Astrocyte (in vitro differentiated cells and primary cell): ENCODE measurements at regions not wholly inside any gene's neighbourhood (a gene's known extent, or its start where the extent isn't known, plus 50 kb on each side); places are given as distances from the start of the nearest gene placed in this dataset.

Experiments used
- DNase-seq: peaks from one replicate; pipeline ENCODE4 v3.0.0-alpha.2; 2010; ENCODE audit warnings: low read depth
- FAIRE-seq: peaks from 2 replicates; lab custom pipeline; 2011; peaks lifted over from hg19 to GRCh38; lab: Jason Lieb, UNC
- H2AFZ ChIP-seq: 2 replicates; pipeline ENCODE4 v1.6.0; 2012; ENCODE audit warnings: low read depth, low read length, inconsistent platforms
- H3K27ac ChIP-seq: 2 replicates; pipeline ENCODE4 v1.5.1; 2011; ENCODE audit warnings: low read depth, low read length, inconsistent platforms
- H3K27me3 ChIP-seq: 2 replicates; pipeline ENCODE4 v1.6.0; 2011; ENCODE audit warnings: low read length, inconsistent platforms; ENCODE audit not compliant: insufficient read depth
- H3K36me3 ChIP-seq: 2 replicates; pipeline ENCODE4 v1.5.1; 2011; ENCODE audit warnings: low read length, inconsistent platforms; ENCODE audit not compliant: insufficient read depth
- H3K4me1 ChIP-seq: 2 replicates; pipeline ENCODE4 v1.5.1; 2011; ENCODE audit warnings: low read length, inconsistent platforms; ENCODE audit not compliant: insufficient read depth
- H3K4me2 ChIP-seq: 2 replicates; pipeline ENCODE4 v1.6.0; 2012; ENCODE audit warnings: low read length, inconsistent platforms
- H3K4me3 ChIP-seq: 2 replicates; pipeline ENCODE4 v1.5.1; 2011; ENCODE audit warnings: low read depth, mild to moderate bottlenecking, low read length, inconsistent platforms; ENCODE audit not compliant: insufficient read depth
- H3K79me2 ChIP-seq: 2 replicates; pipeline ENCODE4 v1.6.0; 2012; ENCODE audit warnings: mild to moderate bottlenecking, low read length, inconsistent platforms; ENCODE audit not compliant: insufficient read depth
- H3K9ac ChIP-seq: 2 replicates; pipeline ENCODE4 v1.6.0; 2012; ENCODE audit warnings: mild to moderate bottlenecking, low read length, inconsistent platforms
- H3K9me3 ChIP-seq: 2 replicates; pipeline ENCODE4 v1.5.1; 2012; ENCODE audit warnings: low read depth, mild to moderate bottlenecking, low read length, inconsistent platforms; ENCODE audit not compliant: insufficient read depth
- H4K20me1 ChIP-seq: 2 replicates; pipeline ENCODE4 v1.6.0; 2012; ENCODE audit warnings: low read length, inconsistent platforms; ENCODE audit not compliant: insufficient read depth
- H3K27ac Mint-ChIP-seq: one replicate; pipeline ENCODE4 v1.8.0; 2021; ENCODE audit warnings: mild to moderate bottlenecking, mixed read lengths; ENCODE audit not compliant: unreplicated experiment
- H3K27me3 Mint-ChIP-seq: one replicate; pipeline ENCODE4 v1.8.0; 2021; ENCODE audit warnings: low read depth, mixed read lengths; ENCODE audit not compliant: unreplicated experiment
- H3K36me3 Mint-ChIP-seq: one replicate; pipeline ENCODE4 v1.8.0; 2021; ENCODE audit warnings: low read depth, mixed read lengths; ENCODE audit not compliant: unreplicated experiment
- H3K4me1 Mint-ChIP-seq: one replicate; pipeline ENCODE4 v1.8.0; 2021; ENCODE audit warnings: low read depth, mixed read lengths; ENCODE audit not compliant: unreplicated experiment
- H3K4me3 Mint-ChIP-seq: one replicate; pipeline ENCODE4 v1.8.0; 2021; ENCODE audit warnings: mild to moderate bottlenecking, moderate library complexity, mixed read lengths; ENCODE audit not compliant: unreplicated experiment
- H3K9me3 Mint-ChIP-seq: one replicate; pipeline ENCODE4 v1.8.0; 2021; ENCODE audit warnings: mild to moderate bottlenecking, mixed read lengths; ENCODE audit not compliant: unreplicated experiment
- CTCF ChIP-seq: IDR thresholded peaks from 2 replicates; pipeline ENCODE4 v1.5.1; 2011; ENCODE audit warnings: low read depth, mild to moderate bottlenecking, inconsistent platforms, low read length, moderate library complexity; ENCODE audit not compliant: insufficient read depth
- EZH2 ChIP-seq: IDR thresholded peaks from 2 replicates; pipeline ENCODE4 v1.6.1; 2012; ENCODE audit warnings: mild to moderate bottlenecking, low read length, inconsistent platforms; ENCODE audit not compliant: insufficient read depth

- Mint-ChIP-seq H3K36me3 (no peaks in the 10 kb centered on the region), H3K27me3 (peaks cover 33% of the 10 kb centered on the region), H3K4me1 (no peaks in the 10 kb centered on the region), H3K27ac (no peak overlapping the region), H3K4me3 (no peak overlapping the region), H3K9me3 (peaks cover 5% of the 10 kb centered on the region)
- no peak overlapping the region for H3K9ac ChIP-seq
- H3K4me1 ChIP-seq: no peaks in the 10 kb centered on the region
- no peak overlapping the region for H3K4me2 ChIP-seq
- no peak for DNase-seq
- no peaks in the 10 kb centered on the region for H3K27me3 ChIP-seq
- FAIRE-seq: no peak
- no peaks in the 10 kb centered on the region for H3K36me3 ChIP-seq
- H3K27ac ChIP-seq: no peak overlapping the region
- H4K20me1 ChIP-seq: no peaks in the 10 kb centered on the region
- H3K9me3 ChIP-seq: peaks cover 2% of the 10 kb centered on the region
- H3K4me3 ChIP-seq: no peak overlapping the region
- H3K79me2 ChIP-seq: no peaks in the 10 kb centered on the region
- H2AFZ ChIP-seq: no peak overlapping the region
- TF ChIP-seq CTCF (no peak), EZH2 (no peak)
Measured at GRCh38 chr20:59392736-59393135, 92.3 kb downstream of the EDN3 start.

- peaks cover 29% of the 10 kb centered on the region for H3K27me3 Mint-ChIP-seq
- no peaks in the 10 kb centered on the region for H3K4me1 ChIP-seq
- H3K27me3 ChIP-seq: no peaks in the 10 kb centered on the region
- no peak for DNase-seq
- no peak overlapping the region for H3K4me3 ChIP-seq
- no peak overlapping the region for H3K4me3 Mint-ChIP-seq
- no peak overlapping the region for H3K27ac ChIP-seq
- H3K9ac ChIP-seq: no peak overlapping the region
- TF ChIP-seq CTCF (no peak), EZH2 (no peak)
- H3K79me2 ChIP-seq: no peaks in the 10 kb centered on the region
- no peak overlapping the region for H3K4me2 ChIP-seq
- H3K9me3 Mint-ChIP-seq: peaks cover 5% of the 10 kb centered on the region
- H3K4me1 Mint-ChIP-seq: no peaks in the 10 kb centered on the region
- no peaks in the 10 kb centered on the region for H3K36me3 Mint-ChIP-seq
- H3K9me3 ChIP-seq: peaks cover 2% of the 10 kb centered on the region
- no peak for FAIRE-seq
- H3K27ac Mint-ChIP-seq: no peak overlapping the region
- no peaks in the 10 kb centered on the region for H3K36me3 ChIP-seq
- no peaks in the 10 kb centered on the region for H4K20me1 ChIP-seq
- no peak overlapping the region for H2AFZ ChIP-seq
Measured at GRCh38 chr20:59393142-59393541, 92.7 kb downstream of the EDN3 start.

GRCh38 chr20:59395729-59396128, 95.3 kb downstream of the EDN3 start:
- no peaks in the 10 kb centered on the region for H3K36me3 ChIP-seq
- FAIRE-seq (no peak), DNase-seq (no peak)
- no peaks in the 10 kb centered on the region for H3K9me3 ChIP-seq
- H3K4me1 ChIP-seq: no peaks in the 10 kb centered on the region
- Mint-ChIP-seq H3K36me3 (no peaks in the 10 kb centered on the region), H3K4me1 (no peaks in the 10 kb centered on the region), H3K4me3 (no peak overlapping the region), H3K27me3 (peaks cover 22% of the 10 kb centered on the region), H3K27ac (no peak overlapping the region), H3K9me3 (peaks cover 5% of the 10 kb centered on the region)
- no peak overlapping the region for H2AFZ ChIP-seq
- H3K27me3 ChIP-seq: peaks cover 13% of the 10 kb centered on the region
- no peak overlapping the region for H3K27ac ChIP-seq
- H3K9ac ChIP-seq: no peak overlapping the region
- H4K20me1 ChIP-seq: no peaks in the 10 kb centered on the region
- no peak overlapping the region for H3K4me2 ChIP-seq
- TF ChIP-seq CTCF (no peak), EZH2 (no peak)
- no peaks in the 10 kb centered on the region for H3K79me2 ChIP-seq
- no peak overlapping the region for H3K4me3 ChIP-seq
